ENCODE measurements at regions not wholly inside any gene's neighbourhood (a gene's known extent, or its start where the extent isn't known, plus 50 kb on each side); places are given as distances from the start of the nearest gene placed in this dataset.
"Not testable (repeated sequence)": the region's sequence is repeated elsewhere in the genome, so short reads cannot be mapped to it uniquely, and the experiment has no call there.

- no peak for DNase-seq (ENCODE audit: low read depth)
Measured at GRCh38 chr3:21238661-21239060, 512.3 kb downstream of the ZNF385D start.

DNA sequence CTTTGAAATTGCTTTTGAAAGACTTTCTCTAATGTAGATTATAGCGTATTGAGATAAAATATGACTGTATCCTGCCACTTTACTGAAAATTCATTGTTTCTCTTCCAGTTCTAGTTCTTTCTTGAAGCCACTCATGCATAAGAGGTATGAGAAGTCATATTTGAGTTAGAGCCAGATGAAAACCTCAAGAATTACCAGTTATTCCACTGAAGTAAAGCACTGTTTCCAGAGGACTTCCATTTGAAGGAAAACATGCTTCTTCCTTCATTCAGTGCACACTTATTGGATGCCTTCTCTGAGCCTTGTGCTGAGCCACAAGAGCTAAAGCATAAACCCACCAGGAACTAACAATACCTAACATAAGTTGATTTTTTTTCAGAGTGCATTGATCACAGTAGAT lies 513.4 kb downstream of the ZNF385D start:
- DNase-seq (ENCODE audit: low read depth) = no peak

GRCh38 chr3:21235491-21235890 lies 515.5 kb downstream of the ZNF385D start:
- no peak for DNase-seq (ENCODE audit: low read depth)

GRCh38 chr3:21234933-21235332 lies 516.1 kb downstream of the ZNF385D start:
- DNase-seq (ENCODE audit: low read depth) = no peak

- DNase-seq (ENCODE audit: low read depth) = no peak
Measured at GRCh38 chr3:21229426-21230135, 521.4 kb downstream of the ZNF385D start.

DNA sequence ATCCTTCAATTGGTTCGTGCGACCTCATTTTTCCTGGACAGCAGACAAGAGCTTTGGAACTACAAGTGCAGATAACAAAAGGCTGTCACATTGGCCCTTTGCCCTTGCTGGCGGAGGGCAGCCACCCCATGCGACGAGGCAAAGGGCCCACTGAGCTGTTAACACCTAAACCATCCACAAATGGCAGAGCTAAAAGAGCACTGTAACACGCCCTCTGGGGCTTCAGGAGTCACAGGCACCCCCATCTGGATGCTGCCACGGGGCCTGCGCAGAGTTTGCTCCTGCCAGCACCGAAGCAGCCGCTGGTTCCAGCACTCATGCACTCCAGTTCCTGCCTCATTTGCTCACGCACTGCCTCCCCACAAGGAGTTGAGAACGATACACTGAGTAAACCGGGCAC lies 524.9 kb downstream of the ZNF385D start:
- no peak for DNase-seq (ENCODE audit: low read depth)

DNA sequence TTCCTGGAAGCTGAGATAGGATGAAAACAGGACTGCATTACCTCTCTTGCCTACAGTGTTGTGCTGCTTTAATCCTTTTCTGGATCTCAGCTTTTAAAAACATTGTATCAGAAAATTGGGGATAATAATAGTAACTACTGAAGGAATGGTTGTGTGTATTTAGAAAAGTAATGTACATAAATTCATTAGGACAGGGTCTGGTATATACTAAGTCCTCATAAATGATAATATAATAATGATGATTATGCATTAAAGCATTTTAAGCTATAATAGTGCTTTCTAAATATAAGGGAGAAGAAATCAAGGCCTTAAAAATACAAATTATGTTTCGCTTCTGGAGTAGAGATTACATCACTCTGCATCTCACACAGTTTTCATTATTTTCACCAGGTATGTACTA lies 530.1 kb downstream of the ZNF385D start:
- DNase-seq (ENCODE audit: low read depth) = no peak

DNA sequence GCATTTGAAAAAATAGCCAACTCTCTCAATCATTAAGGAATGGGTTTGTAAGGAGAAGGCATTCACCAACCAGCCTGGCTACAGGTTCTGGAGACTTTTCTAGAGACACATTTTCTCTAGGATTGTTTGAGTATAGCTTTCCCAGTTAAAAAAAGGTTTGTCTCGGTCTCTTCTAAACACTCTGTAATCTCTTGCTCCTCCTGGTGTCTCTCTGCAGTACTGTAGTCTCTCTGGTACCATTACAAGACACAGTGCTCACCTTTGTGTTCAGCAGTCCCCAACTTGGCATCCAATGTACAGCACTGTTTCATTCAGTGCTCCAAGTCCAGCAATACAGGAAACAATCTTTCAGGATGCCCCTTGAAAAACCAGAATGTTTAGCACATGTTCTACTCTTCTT lies 534.4 kb downstream of the ZNF385D start:
- no peak for DNase-seq (ENCODE audit: low read depth)

DNA sequence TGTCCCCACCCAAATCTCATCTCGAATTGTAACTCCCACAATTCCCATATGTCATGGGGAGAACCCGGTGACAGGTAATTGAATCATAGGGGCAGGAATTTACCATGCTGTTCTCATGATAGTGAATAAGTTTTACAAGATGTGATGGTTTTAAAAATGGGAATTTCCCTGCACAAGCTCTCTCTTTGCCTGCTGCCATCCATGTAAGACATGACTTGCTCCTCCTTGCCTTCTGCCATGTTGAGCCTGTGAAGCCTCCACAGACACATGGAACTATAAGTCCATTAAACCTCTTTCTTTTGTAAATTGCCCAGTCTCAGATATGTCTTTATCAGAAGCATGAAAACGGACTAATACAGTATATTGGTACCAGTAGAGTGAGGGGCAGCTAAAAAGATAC lies 546.9 kb downstream of the ZNF385D start:
- not testable (repeated sequence) for DNase-seq (ENCODE audit: low read depth)

DNA sequence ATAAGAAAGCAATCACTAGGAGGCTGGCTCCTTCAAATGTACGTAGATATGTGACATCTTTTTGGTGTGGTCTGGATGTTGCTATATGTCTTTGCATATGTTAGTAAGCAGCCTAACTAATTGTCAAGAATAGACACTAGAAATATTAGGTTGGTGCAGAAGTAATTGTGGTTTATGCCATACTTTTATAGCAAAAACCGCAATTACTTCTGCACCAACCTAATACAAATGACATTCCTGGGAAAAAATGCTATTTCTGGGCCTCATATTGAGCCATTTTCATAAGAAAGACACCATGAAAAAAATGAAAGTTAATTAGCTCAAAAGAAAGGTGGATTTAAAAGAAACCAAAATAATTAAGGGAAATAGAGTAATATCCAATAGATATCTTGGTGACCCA lies 555.8 kb downstream of the ZNF385D start:
- no peak for DNase-seq (ENCODE audit: low read depth)

GRCh38 chr3:21194036-21194435 lies 557.0 kb downstream of the ZNF385D start:
- not testable (repeated sequence) for DNase-seq (ENCODE audit: low read depth)

GRCh38 chr3:21188459-21188858 lies 562.6 kb downstream of the ZNF385D start:
- no peak for DNase-seq (ENCODE audit: low read depth)

DNA sequence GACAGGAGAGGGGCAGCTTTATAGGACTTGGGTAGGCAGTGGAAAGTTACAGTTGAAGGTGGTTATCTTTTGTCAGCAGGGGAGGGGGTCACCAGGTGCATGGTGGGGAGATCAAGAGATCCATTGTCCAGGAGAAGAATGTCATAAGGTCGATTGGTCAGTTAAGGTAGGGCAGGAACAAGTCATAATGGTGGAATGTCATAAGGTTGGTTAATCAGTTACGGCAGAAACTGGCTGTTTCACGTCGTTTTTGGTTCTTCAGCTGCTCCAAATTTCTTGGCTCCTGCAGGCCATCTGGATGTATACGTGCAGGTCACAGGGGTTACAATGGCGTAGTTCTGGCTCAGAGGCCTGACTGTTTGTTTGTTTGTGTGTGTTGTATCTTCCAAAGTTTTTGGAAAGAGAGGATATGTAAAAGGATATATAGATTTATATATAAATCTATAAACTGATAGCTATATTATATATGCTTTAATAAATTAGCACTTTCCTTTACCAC lies 565.1 kb downstream of the ZNF385D start:
- DNase-seq (ENCODE audit: low read depth) = no peak

- no peak for DNase-seq (ENCODE audit: low read depth)
Measured at GRCh38 chr3:21174461-21174860, 576.5 kb downstream of the ZNF385D start.

GRCh38 chr3:21170964-21171363 lies 580.0 kb downstream of the ZNF385D start:
- DNase-seq (ENCODE audit: low read depth) = no peak

GRCh38 chr3:21169948-21170347 lies 581.1 kb downstream of the ZNF385D start:
- no peak for DNase-seq (ENCODE audit: low read depth)

DNA sequence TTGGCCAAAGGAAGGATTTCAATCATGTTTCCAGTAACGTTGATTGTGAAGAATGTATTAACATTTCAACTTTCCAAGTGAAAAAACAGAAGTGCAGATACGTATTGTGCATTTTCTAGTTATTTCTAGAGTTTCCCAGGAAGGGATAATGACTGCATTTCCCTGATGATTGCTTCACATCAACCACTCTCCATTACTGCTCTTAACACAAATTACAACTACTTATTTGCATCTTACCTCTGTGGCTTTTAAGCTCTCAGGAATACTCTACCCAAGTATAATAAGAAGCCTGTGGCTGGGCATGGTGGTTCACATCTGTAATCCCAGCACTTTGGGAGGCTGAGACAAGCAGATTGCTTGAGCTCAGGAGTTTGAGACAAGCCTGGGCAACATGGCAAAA lies 582.5 kb downstream of the ZNF385D start:
- DNase-seq (ENCODE audit: low read depth) = no peak

GRCh38 chr3:21163956-21164355 lies 587.1 kb downstream of the ZNF385D start:
- no peak for DNase-seq (ENCODE audit: low read depth)

DNA sequence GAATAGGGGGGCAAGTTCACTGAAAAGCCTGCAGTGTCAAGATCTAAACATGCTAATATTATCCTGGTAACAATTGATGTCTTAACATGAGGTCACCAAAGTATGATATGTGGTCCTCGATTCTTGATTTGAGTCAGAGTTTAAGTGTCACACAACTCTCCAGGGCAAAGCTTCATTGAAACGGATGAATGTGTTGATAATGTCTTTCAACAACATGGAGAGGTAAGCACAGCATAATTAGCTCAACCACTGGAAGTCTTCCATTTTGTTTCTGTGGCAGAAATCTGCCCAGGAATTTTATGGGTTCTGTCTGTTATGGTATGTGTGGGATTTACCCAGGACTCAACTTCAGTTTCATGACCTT lies 591.5 kb downstream of the ZNF385D start:
- no peak for DNase-seq (ENCODE audit: low read depth)

- DNase-seq (ENCODE audit: low read depth) = no peak
Measured at GRCh38 chr3:21158861-21159542, 592.0 kb downstream of the ZNF385D start.

- DNase-seq (ENCODE audit: low read depth) = no peak
Measured at GRCh38 chr3:21154911-21155310, 596.1 kb downstream of the ZNF385D start.

GRCh38 chr3:21152555-21152954 lies 598.5 kb downstream of the ZNF385D start:
- no peak for DNase-seq (ENCODE audit: low read depth)

DNA sequence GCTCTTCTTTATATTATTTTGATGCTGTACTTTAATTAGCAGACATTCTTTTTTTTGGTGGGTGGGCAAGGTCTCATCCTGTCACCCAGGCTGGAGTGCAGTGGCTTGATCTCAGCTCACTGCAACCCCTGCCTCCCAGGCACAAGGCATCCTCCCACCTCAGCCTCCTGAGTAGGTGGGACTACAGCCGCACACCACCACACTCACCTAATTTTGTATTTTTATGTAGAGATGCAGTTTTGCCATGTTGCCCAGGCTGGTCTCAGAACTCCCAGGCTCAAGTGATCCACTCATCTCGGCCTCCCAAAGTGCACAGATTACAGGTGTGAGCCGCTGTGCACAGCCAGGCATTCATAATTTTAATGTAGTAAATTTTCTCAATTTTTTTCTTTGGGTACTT lies 608.1 kb downstream of the ZNF385D start:
- DNase-seq (ENCODE audit: low read depth) = no peak

- no peak for DNase-seq (ENCODE audit: low read depth)
Measured at GRCh38 chr3:21142031-21142430, 609.0 kb downstream of the ZNF385D start.
